OCI-LY1 (cell line): ENCODE measurements at regions not wholly inside any gene's neighbourhood (a gene's known extent, or its start where the extent isn't known, plus 50 kb on each side); places are given as distances from the start of the nearest gene placed in this dataset.

Source experiments
- EZH2 ChIP-seq: fragments of 200-600 bp; sonication (generic), shearing (Covaris generic); IDR thresholded peaks from 2 replicates; pipeline ENCODE4 v1.8.0; 2017; ENCODE audit warnings: borderline replicate concordance, mixed run types, mild to moderate bottlenecking, antibody characterized with exemption, low read length, moderate library complexity, mixed read lengths
- TF ChIP-seq, protein P1 (sequence below): fragments of 200-600 bp; sonication (generic), shearing (Covaris generic); IDR thresholded peaks from 2 replicates; pipeline ENCODE4 v1.5.1; 2017; ENCODE audit warnings: mild to moderate bottlenecking, antibody characterized with exemption, low read length, moderate library complexity, mixed read lengths

DNA sequence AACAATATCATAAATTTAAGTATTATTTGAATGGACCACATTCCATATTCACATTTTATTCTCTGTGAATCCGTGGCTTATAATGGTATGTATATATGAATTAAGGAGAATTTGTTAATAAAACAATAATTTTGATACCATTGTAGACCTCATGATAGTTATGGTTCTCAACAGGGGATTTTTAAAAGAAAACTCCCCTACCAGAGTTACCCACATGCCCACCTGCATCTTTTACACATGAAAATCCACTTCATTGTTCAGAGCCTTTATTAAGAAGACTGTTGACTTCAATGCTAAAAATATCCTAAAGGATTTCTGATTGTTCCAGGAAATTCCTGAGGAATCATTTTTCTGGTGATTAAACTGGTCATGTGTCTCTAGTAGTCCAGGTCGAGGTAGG is 557.7 kb upstream of the MEF2C start:
- TF ChIP-seq, protein P1, sequence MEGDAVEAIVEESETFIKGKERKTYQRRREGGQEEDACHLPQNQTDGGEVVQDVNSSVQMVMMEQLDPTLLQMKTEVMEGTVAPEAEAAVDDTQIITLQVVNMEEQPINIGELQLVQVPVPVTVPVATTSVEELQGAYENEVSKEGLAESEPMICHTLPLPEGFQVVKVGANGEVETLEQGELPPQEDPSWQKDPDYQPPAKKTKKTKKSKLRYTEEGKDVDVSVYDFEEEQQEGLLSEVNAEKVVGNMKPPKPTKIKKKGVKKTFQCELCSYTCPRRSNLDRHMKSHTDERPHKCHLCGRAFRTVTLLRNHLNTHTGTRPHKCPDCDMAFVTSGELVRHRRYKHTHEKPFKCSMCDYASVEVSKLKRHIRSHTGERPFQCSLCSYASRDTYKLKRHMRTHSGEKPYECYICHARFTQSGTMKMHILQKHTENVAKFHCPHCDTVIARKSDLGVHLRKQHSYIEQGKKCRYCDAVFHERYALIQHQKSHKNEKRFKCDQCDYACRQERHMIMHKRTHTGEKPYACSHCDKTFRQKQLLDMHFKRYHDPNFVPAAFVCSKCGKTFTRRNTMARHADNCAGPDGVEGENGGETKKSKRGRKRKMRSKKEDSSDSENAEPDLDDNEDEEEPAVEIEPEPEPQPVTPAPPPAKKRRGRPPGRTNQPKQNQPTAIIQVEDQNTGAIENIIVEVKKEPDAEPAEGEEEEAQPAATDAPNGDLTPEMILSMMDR, result no peak
- TF ChIP-seq EZH2, result no peak
